Erythroblast (primary cell): ENCODE measurements at regions not wholly inside any gene's neighbourhood (a gene's known extent, or its start where the extent isn't known, plus 50 kb on each side); places are given as distances from the start of the nearest gene placed in this dataset.

ENCODE experiments used
- GATA1 ChIP-seq: IDR thresholded peaks from 2 replicates; pipeline ENCODE4 v1.6.1; 2011; ENCODE audit warnings: low read depth, mild to moderate bottlenecking, control low read depth, low read length, moderate library complexity
- POLR2A ChIP-seq: IDR thresholded peaks from 2 replicates; pipeline ENCODE4 v1.6.1; 2011; ENCODE audit warnings: mild to moderate bottlenecking, low read length

DNA sequence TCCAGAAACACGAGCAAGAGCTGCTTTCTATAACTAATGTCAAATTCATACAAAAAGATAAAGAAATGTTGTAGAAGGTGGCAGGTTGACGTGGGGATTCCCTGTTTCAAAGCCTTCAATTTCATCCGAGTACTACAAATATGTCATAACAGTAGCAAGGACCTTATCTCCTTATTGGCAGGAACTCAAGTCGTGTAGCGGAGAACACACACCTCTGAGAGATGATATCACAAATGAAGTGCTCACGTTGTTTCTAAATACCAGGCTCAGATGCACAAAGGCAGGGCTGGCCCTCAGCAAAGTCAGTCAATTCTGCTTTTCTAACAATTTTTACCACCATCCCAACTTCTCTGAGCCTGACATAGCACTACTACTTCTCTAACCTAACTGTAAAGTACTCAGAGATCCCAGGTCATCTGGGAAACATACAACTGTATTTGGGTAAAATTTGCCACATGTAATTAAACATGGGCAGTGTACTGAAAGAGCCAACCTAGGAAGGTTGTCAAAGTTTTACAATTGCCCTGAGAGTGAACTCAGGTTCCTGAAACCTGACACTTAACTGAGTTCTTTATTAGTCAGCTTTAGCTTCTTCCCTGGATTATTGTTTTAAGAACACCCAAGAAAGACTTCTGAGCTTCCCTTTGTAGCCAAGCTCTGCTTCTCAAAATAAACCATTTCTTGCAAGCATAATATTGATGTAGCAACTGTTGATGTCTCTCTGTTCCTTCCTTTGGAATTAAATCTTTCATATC is 813.7 kb upstream of the ACVR2A start:
- TF ChIP-seq POLR2A, result no peak
- TF ChIP-seq GATA1, result no peak
